Keratinocyte (primary cell): ENCODE measurements at regions not wholly inside any gene's neighbourhood (a gene's known extent, or its start where the extent isn't known, plus 50 kb on each side); places are given as distances from the start of the nearest gene placed in this dataset.
"Not testable (repeated sequence)": the region's sequence is repeated elsewhere in the genome, so short reads cannot be mapped to it uniquely, and the experiment has no call there.

Experiments used
- DNase-seq: peaks from one replicate; pipeline ENCODE4 v3.0.0-alpha.2; 2011; ENCODE audit warnings: low read depth, missing footprints, low spot score
- FAIRE-seq: peaks from 2 replicates; lab custom pipeline; 2011; peaks lifted over from hg19 to GRCh38; lab: Jason Lieb, UNC
- H2AFZ ChIP-seq: 2 replicates; pipeline ENCODE4 v1.6.0; 2012; ENCODE audit warnings: low read length, control low read depth, inconsistent platforms; ENCODE audit not compliant: control insufficient read depth
- H3K27ac ChIP-seq: 2 replicates; pipeline ENCODE4 v1.5.1; 2011; ENCODE audit warnings: low read length; ENCODE audit not compliant: control insufficient read depth, insufficient read depth
- H3K27me3 ChIP-seq: 3 replicates; pipeline ENCODE4 v1.6.0; 2011; ENCODE audit warnings: low read length; ENCODE audit not compliant: control insufficient read depth, insufficient read depth; ENCODE audit errors: extremely low read depth
- H3K36me3 ChIP-seq, 2 experiments: 2 replicates in 1 of 2; 3 replicates in 1 of 2; pipeline ENCODE4 v1.5.1; 2011; ENCODE audit warnings: low read length in 2 of 2, mild to moderate bottlenecking in 1 of 2; ENCODE audit not compliant: control insufficient read depth in 2 of 2, insufficient read depth in 2 of 2; ENCODE audit errors: extremely low read depth in 1 of 2
- H3K4me1 ChIP-seq: 3 replicates; pipeline ENCODE4 v1.5.1; 2011; ENCODE audit warnings: low read length; ENCODE audit not compliant: control insufficient read depth, insufficient read depth; ENCODE audit errors: extremely low read depth
- H3K4me2 ChIP-seq: 3 replicates; pipeline ENCODE4 v1.6.0; 2011; ENCODE audit warnings: low read depth, low read length; ENCODE audit not compliant: control insufficient read depth, insufficient read depth; ENCODE audit errors: extremely low read depth
- H3K4me3 ChIP-seq, 3 experiments: fragments of 200-600 bp in 1 of 3; sonication (generic) in 1 of 3; 2 replicates in 2 of 3; 3 replicates in 1 of 3; pipeline ENCODE4 v1.5.1; 2011 to 2016; ENCODE audit warnings: low read length in 3 of 3, mild to moderate bottlenecking in 3 of 3, control low read depth in 2 of 3, inconsistent platforms in 1 of 3, low read depth in 1 of 3, mixed read lengths in 1 of 3, mixed run types in 1 of 3, moderate library complexity in 1 of 3; ENCODE audit not compliant: control insufficient read depth in 2 of 3, insufficient read depth in 2 of 3; ENCODE audit errors: extremely low read depth in 1 of 3
- H3K79me2 ChIP-seq: 2 replicates; pipeline ENCODE4 v1.6.0; 2012; ENCODE audit warnings: low read length; ENCODE audit not compliant: control insufficient read depth, insufficient read depth
- H3K9ac ChIP-seq: 3 replicates; pipeline ENCODE4 v1.6.0; 2011; ENCODE audit warnings: low read length; ENCODE audit not compliant: control insufficient read depth, insufficient read depth; ENCODE audit errors: extremely low read depth
- H3K9me1 ChIP-seq: 3 replicates; pipeline ENCODE4 v1.6.0; 2011; ENCODE audit warnings: low read length; ENCODE audit not compliant: control insufficient read depth, insufficient read depth; ENCODE audit errors: extremely low read depth
- H3K9me3 ChIP-seq: 2 replicates; pipeline ENCODE4 v1.5.1; 2012; ENCODE audit warnings: low read depth, low read length; ENCODE audit not compliant: control insufficient read depth
- H4K20me1 ChIP-seq: 3 replicates; pipeline ENCODE4 v1.6.0; 2011; ENCODE audit warnings: low read length; ENCODE audit not compliant: control insufficient read depth, insufficient read depth; ENCODE audit errors: extremely low read depth
- CTCF ChIP-seq, 3 experiments: IDR thresholded peaks in 1 of 3; conservative IDR thresholded peaks in 1 of 3; optimal IDR thresholded peaks in 1 of 3; 2 replicates in 2 of 3; 3 replicates in 1 of 3; pipeline versions ENCODE3 to v1.5.1; 2011; ENCODE audit warnings: low read length in 3 of 3, mild to moderate bottlenecking in 3 of 3, moderate library complexity in 2 of 3, control low read depth in 1 of 3, inconsistent platforms in 1 of 3; ENCODE audit not compliant: insufficient read depth in 2 of 3; ENCODE audit errors: extremely low read depth in 1 of 3
- EZH2 ChIP-seq: IDR thresholded peaks from one replicate; pipeline ENCODE4 v1.6.1; 2012; ENCODE audit warnings: inconsistent platforms, mild to moderate bottlenecking, low read length, moderate library complexity
- dilution Hi-C: fragments of 300-500 bp; cut with MboI; formaldehyde crosslinking; loops from one replicate; pipeline ENCODE4 v1.7.0; 2020; ENCODE audit warnings: low sequenced_read_pairs; ENCODE audit not compliant: extremely low pct_ligation_motif_present

DNA sequence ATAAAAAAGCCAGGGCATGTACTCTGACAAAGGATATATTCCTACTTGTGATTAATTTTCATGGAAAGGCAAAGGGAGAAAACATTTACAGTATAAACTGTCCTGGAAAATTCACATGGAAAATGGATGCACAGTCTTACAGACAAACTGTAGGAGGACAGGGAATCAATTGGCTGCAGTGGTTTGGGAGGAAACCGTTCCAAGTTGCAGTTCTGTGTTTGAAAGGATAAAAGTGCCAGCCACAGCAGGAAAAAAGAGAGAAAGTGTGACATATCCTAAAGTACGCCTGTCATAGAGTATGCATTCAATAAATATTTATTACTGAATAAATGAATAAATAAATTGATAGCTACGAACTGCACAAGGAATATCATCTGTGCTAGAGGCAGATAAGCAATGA lies 462.9 kb downstream of the RAB38 start:
- H3K9me1 ChIP-seq, result no peaks in the 10 kb centered on the region
- no peaks in the 10 kb centered on the region for H3K36me3 ChIP-seq
- no peaks in the 10 kb centered on the region for H3K79me2 ChIP-seq
- DNase-seq, result no peak
- no peak overlapping the region for H3K4me2 ChIP-seq
- no peak overlapping the region for H3K4me3 ChIP-seq
- no peak for FAIRE-seq
- dilution Hi-C loops, result no loop called here
- H3K27ac ChIP-seq, result no peak overlapping the region
- H3K4me1 ChIP-seq, result no peaks in the 10 kb centered on the region
- TF ChIP-seq CTCF (optimal IDR thresholded peaks at IDR 0.05 in 1 of 3, IDR thresholded peaks at IDR 0.05 in 1 of 3, conservative IDR thresholded peaks at IDR 0.05 in 1 of 3; ENCODE audit: extremely low read depth in 1 of 3, insufficient read depth in 2 of 3, low read length in 3 of 3) (no peak), EZH2 (no peak)
- H2AFZ ChIP-seq, result no peak overlapping the region
- H3K27me3 ChIP-seq, result no peaks in the 10 kb centered on the region
- H3K9ac ChIP-seq, result no peak overlapping the region
- no peaks in the 10 kb centered on the region for H4K20me1 ChIP-seq
- no peaks in the 10 kb centered on the region for H3K9me3 ChIP-seq

DNA sequence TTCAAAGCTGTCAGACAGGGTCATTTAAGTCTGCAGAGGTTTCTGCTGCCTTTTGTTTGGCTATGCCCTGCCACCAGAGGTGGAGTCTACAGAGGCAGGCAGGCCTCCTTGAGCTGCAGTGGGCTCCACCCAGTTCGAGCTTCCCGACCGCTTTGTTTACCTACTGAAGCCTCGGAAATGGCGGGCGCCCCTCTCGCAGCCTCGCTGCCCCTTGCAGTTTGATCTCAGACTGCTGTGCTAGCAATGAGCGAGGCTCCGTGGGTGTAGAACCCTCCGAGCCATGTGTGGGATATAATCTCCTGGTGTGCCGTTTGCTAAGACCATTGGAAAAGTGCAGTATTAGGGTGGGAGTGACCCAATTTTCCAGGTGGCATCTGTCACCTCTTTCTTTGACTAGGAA lies 471.7 kb downstream of the RAB38 start:
- H3K9ac ChIP-seq, DNase-seq, H3K79me2 ChIP-seq, H3K4me1 ChIP-seq, H3K36me3 ChIP-seq, H2AFZ ChIP-seq, H3K4me3 ChIP-seq, H3K27me3 ChIP-seq, H4K20me1 ChIP-seq, H3K27ac ChIP-seq, dilution Hi-C loops, H3K9me1 ChIP-seq, H3K4me2 ChIP-seq, FAIRE-seq, H3K9me3 ChIP-seq: not testable (repeated sequence)

- Histone ChIP-seq H3K4me2 (no peak overlapping the region), H2AFZ (no peak overlapping the region), H3K27ac (no peak overlapping the region), H3K4me3 (no peak overlapping the region), H3K79me2 (no peaks in the 10 kb centered on the region), H3K9me3 (no peaks in the 10 kb centered on the region), H3K9me1 (no peaks in the 10 kb centered on the region), H3K36me3 (no peaks in the 10 kb centered on the region), H3K4me1 (no peaks in the 10 kb centered on the region), H3K27me3 (no peaks in the 10 kb centered on the region), H3K9ac (no peak overlapping the region), H4K20me1 (no peaks in the 10 kb centered on the region)
- FAIRE-seq, result no peak
- dilution Hi-C loops, result no loop called here
- TF ChIP-seq CTCF (optimal IDR thresholded peaks at IDR 0.05 in 1 of 3, IDR thresholded peaks at IDR 0.05 in 1 of 3, conservative IDR thresholded peaks at IDR 0.05 in 1 of 3; ENCODE audit: extremely low read depth in 1 of 3, insufficient read depth in 2 of 3, low read length in 3 of 3) (no peak), EZH2 (no peak)
- DNase-seq, result no peak
These were observed 499.2 kb downstream of the RAB38 start for GRCh38 chr11:87675993-87676392.
